ENCODE measurements at regions not wholly inside any gene's neighbourhood (a gene's known extent, or its start where the extent isn't known, plus 50 kb on each side); places are given as distances from the start of the nearest gene placed in this dataset.

- no peak for DNase-seq
Measured at GRCh38 chr7:33760146-33760545, 145.2 kb upstream of the BMPER start.

GRCh38 chr7:33760834-33761233 is 144.5 kb upstream of the BMPER start:
- DNase-seq, result no peak

- no peak for DNase-seq
Measured at GRCh38 chr7:33761449-33762080, 143.8 kb upstream of the BMPER start.

- no peak for DNase-seq
Measured at GRCh38 chr7:33762151-33762910, 143.0 kb upstream of the BMPER start.

GRCh38 chr7:33762911-33763306 is 142.4 kb upstream of the BMPER start:
- DNase-seq, result no peak

GRCh38 chr7:33764752-33765451 is 140.4 kb upstream of the BMPER start:
- no peak for DNase-seq

GRCh38 chr7:33766405-33766804 is 138.9 kb upstream of the BMPER start:
- DNase-seq, result no peak

- DNase-seq, result no peak
Measured at GRCh38 chr7:33769930-33770329, 135.4 kb upstream of the BMPER start.

- DNase-seq, result no peak
Measured at GRCh38 chr7:33770576-33770975, 134.8 kb upstream of the BMPER start.

- no peak for DNase-seq
Measured at GRCh38 chr7:33771422-33771821, 133.9 kb upstream of the BMPER start.

GRCh38 chr7:33773053-33773452 is 132.3 kb upstream of the BMPER start:
- no peak for DNase-seq

GRCh38 chr7:33774762-33775523 is 130.4 kb upstream of the BMPER start:
- DNase-seq, result no peak

- no peak for DNase-seq
Measured at GRCh38 chr7:33775790-33776189, 129.5 kb upstream of the BMPER start.

GRCh38 chr7:33776788-33777187 is 128.6 kb upstream of the BMPER start:
- DNase-seq, result no peak

GRCh38 chr7:33778195-33778594 is 127.1 kb upstream of the BMPER start:
- no peak for DNase-seq

- no peak for DNase-seq
Measured at GRCh38 chr7:33779216-33779615, 126.1 kb upstream of the BMPER start.

- DNase-seq, result no peak
Measured at GRCh38 chr7:33781167-33781566, 124.2 kb upstream of the BMPER start.

GRCh38 chr7:33781796-33782195 is 123.5 kb upstream of the BMPER start:
- DNase-seq, result no peak

- no peak for DNase-seq
Measured at GRCh38 chr7:33784000-33784399, 121.3 kb upstream of the BMPER start.

- no peak for DNase-seq
Measured at GRCh38 chr7:33788531-33788930, 116.8 kb upstream of the BMPER start.

GRCh38 chr7:33789871-33790630 is 115.3 kb upstream of the BMPER start:
- DNase-seq, result no peak

- no peak for DNase-seq
Measured at GRCh38 chr7:33790746-33791145, 114.6 kb upstream of the BMPER start.

- DNase-seq, result no peak
Measured at GRCh38 chr7:33792041-33792440, 113.3 kb upstream of the BMPER start.
